Dendritic cell treated with granulocyte-macrophage colony-stimulating factor and Interleukin-4, amounts not matched to agents 40 ng/mL and 50 ng/mL, for 4 days (primary cell): ENCODE measurements at regions not wholly inside any gene's neighbourhood (a gene's known extent, or its start where the extent isn't known, plus 50 kb on each side); places are given as distances from the start of the nearest gene placed in this dataset.
"Not testable (repeated sequence)": the region's sequence is repeated elsewhere in the genome, so short reads cannot be mapped to it uniquely, and the experiment has no call there.

ENCODE experiments used
- H3K27ac Mint-ChIP-seq: one replicate; pipeline ENCODE4 v1.8.0; 2022; ENCODE audit warnings: mild to moderate bottlenecking, mixed read lengths
- H3K27me3 Mint-ChIP-seq: one replicate; pipeline ENCODE4 v1.8.0; 2022; ENCODE audit warnings: mild to moderate bottlenecking, mixed read lengths
- H3K36me3 Mint-ChIP-seq: one replicate; pipeline ENCODE4 v1.8.0; 2022; ENCODE audit warnings: low read depth, mixed read lengths
- H3K4me1 Mint-ChIP-seq: one replicate; pipeline ENCODE4 v1.8.0; 2022; ENCODE audit warnings: low read depth, mixed read lengths
- H3K4me3 Mint-ChIP-seq: one replicate; pipeline ENCODE4 v1.8.0; 2022; ENCODE audit warnings: mild to moderate bottlenecking, moderate library complexity, mixed read lengths
- H3K9me3 Mint-ChIP-seq: one replicate; pipeline ENCODE4 v1.8.0; 2022; ENCODE audit warnings: mixed read lengths
- intact Hi-C: fragments of 100-400 bp; cut with micrococcal nuclease; formaldehyde crosslinking; loops from one replicate; pipeline ENCODE4 v1.15.0; 2022

DNA sequence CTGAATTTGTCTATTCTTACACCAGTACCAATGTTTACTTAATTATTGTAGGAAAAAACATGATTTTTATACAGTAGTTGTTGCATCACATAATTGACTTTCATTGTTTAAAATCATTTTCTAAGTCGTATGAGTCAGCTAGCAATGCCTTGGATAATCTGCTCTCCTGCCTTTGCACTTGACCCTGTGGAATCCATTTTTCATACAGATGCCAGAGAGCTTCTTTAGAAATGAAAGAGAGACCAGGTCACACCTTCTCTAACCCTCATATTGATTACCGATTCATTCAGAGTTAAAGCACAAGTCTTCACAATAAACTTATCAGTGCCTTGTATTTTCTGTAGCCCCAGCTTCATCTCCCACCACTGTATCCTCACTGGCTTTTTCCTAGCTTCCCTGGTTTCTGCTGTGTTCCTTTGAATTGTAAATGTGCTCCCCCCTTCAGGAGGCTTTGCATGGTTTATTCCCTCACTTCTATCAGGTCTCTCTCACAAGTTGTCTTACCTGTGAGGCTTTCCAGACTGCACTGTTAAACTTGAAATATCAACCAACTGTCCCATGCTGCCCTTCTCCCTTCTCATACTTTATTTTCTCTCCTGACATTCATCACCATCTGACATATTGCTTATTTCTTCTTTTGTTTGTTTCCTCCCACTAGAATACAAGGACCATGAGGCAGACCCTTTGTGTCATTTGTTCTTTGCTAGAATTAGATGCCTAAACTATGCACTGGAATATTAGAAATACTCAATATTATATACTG is 662.0 kb upstream of the GBE1 start:
- no peak overlapping the region for H3K4me3 Mint-ChIP-seq
- no peaks in the 10 kb centered on the region for H3K9me3 Mint-ChIP-seq
- no peaks in the 10 kb centered on the region for H3K4me1 Mint-ChIP-seq
- H3K36me3 Mint-ChIP-seq = no peaks in the 10 kb centered on the region
- H3K27me3 Mint-ChIP-seq = no peaks in the 10 kb centered on the region
- no peak overlapping the region for H3K27ac Mint-ChIP-seq
- intact Hi-C loops = no loop called here

DNA sequence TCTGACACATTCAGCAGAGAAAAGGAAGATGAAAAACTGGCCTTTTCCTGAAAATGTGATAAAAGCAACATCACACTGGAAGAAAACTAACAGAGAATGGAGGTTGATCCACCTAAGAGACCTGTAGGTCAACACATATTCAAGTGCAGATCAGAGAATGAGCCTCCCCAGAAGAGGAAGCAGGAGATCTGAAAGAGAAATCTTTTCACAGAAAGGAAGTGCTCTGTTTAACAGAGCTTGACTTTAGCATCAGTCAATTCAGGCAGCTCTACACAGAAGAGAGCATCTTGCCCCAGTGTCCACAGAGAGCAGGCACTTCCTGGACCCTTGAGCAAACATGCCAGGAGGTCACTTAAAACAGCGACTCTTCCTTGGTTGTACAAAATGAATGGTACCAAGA is 655.4 kb upstream of the GBE1 start:
- H3K36me3 Mint-ChIP-seq = no peaks in the 10 kb centered on the region
- no peaks in the 10 kb centered on the region for H3K9me3 Mint-ChIP-seq
- H3K4me1 Mint-ChIP-seq = no peaks in the 10 kb centered on the region
- no peak overlapping the region for H3K27ac Mint-ChIP-seq
- no peaks in the 10 kb centered on the region for H3K27me3 Mint-ChIP-seq
- H3K4me3 Mint-ChIP-seq = no peak overlapping the region
- intact Hi-C loops = no loop called here

DNA sequence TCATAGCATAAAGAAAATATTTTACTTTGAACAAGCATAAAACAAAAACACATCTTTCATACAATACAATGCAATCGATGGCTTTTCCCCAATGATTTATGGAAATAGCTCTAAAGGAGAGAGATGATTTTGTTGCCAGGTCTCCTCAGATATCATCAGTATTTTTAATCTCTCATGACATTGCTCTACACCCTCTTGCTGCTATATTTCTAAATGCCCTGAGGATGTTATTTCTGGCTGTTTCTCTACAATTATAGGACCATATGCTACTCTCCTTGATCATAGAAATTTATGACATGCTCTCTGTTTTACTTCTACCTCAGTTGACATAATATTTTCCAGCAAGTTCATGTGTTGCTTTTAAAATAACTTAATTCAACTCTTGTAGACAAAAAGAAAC is 654.9 kb upstream of the GBE1 start:
- Mint-ChIP-seq H3K27me3 (no peaks in the 10 kb centered on the region), H3K9me3 (no peaks in the 10 kb centered on the region), H3K27ac (no peak overlapping the region), H3K4me3 (no peak overlapping the region), H3K4me1 (no peaks in the 10 kb centered on the region), H3K36me3 (no peaks in the 10 kb centered on the region)
- intact Hi-C loops = no loop called here

DNA sequence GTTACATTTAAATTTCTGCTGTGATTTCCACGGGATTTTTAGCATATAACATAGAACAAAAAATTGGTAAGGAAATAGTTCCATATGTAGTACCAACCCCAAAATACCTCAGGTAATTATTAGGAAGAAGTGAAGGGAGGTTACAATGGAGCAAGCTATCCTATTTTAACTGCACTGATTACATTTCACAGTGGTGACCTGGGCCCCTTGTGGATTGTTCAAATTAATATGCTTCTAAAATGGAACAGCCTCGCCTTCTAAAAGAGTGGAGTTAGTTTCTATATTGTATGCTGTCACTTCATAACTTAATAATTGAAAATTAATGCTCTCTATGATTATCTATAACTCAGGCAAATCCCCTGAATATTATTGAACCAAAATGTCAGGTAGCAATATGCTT is 651.7 kb upstream of the GBE1 start:
- Mint-ChIP-seq H3K4me1 (no peaks in the 10 kb centered on the region), H3K27ac (no peak overlapping the region), H3K27me3 (no peaks in the 10 kb centered on the region), H3K36me3 (no peaks in the 10 kb centered on the region), H3K9me3 (no peaks in the 10 kb centered on the region), H3K4me3 (no peak overlapping the region)
- intact Hi-C loops = no loop called here

DNA sequence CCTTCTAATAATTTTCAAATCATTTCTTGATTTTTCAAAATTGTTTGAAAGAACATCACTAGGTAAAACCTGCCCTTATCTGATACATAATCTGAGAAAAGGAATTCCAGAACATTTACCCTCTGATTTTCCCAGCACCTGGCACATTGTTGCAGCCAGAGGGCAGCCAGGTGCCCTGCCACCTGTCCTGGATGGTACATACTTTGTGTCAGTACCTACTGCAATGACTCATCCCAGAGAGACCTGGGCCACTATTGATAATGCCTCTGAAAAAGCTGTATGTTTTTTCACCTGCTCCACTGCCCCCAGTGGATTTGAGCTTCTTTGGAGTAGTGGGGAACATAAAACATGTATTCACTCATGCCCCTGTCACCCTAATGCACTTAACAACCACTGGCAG is 648.9 kb upstream of the GBE1 start:
- no peaks in the 10 kb centered on the region for H3K27me3 Mint-ChIP-seq
- no peaks in the 10 kb centered on the region for H3K4me1 Mint-ChIP-seq
- intact Hi-C loops = no loop called here
- H3K4me3 Mint-ChIP-seq = no peak overlapping the region
- H3K36me3 Mint-ChIP-seq = no peaks in the 10 kb centered on the region
- peaks cover 9% of the 10 kb centered on the region for H3K9me3 Mint-ChIP-seq
- H3K27ac Mint-ChIP-seq = no peak overlapping the region

DNA sequence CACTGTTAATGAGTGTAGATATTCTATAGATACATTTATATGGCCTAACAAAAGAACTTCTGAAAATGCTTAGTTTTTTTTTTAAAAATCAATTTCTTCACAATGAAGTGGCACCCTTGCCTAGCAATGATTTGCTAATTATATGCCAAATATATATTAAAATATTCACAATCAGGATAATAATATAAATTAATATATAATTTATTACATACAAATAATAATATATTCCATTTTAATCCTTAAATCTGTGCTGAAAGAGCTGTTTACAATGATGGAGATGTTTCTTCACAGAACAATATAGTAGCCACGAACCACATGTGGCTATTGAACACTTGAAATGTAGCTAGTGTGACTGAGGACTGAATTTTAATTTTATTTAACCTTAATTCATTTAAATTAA is 648.4 kb upstream of the GBE1 start:
- H3K4me3 Mint-ChIP-seq = no peak overlapping the region
- no peaks in the 10 kb centered on the region for H3K36me3 Mint-ChIP-seq
- no peaks in the 10 kb centered on the region for H3K4me1 Mint-ChIP-seq
- peaks cover 9% of the 10 kb centered on the region for H3K9me3 Mint-ChIP-seq
- no peak overlapping the region for H3K27ac Mint-ChIP-seq
- H3K27me3 Mint-ChIP-seq = no peaks in the 10 kb centered on the region
- intact Hi-C loops = no loop called here

DNA sequence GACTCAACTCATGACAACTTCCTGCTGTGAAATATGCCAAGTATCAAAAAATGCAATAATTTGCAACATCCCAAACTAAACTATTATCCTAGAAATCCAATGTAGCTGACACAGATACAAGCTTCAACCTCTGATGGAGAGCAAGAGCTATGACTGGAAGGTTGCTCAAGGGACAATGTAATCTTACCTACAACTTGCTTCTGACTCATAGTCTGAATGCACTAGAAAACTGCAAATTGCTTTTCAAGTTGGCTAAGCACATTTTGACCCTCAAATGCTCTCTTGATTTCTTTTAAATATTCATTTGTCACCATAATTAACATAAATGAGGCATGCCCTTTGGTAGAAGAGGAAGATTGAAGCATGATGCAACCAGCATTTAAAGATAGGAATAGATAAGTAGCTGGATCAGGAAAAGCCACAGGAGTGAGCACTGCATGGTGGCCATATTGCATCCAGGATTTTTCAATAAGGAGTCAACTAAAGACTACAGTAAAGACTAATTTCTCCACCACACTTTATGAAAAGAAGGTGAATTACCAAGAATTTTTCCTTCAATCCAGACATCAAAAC is 630.8 kb upstream of the GBE1 start:
- Mint-ChIP-seq H3K4me1 (no peaks in the 10 kb centered on the region), H3K36me3 (no peaks in the 10 kb centered on the region), H3K9me3 (no peaks in the 10 kb centered on the region), H3K4me3 (no peak overlapping the region), H3K27me3 (no peaks in the 10 kb centered on the region), H3K27ac (no peak overlapping the region)
- intact Hi-C loops = no loop called here

DNA sequence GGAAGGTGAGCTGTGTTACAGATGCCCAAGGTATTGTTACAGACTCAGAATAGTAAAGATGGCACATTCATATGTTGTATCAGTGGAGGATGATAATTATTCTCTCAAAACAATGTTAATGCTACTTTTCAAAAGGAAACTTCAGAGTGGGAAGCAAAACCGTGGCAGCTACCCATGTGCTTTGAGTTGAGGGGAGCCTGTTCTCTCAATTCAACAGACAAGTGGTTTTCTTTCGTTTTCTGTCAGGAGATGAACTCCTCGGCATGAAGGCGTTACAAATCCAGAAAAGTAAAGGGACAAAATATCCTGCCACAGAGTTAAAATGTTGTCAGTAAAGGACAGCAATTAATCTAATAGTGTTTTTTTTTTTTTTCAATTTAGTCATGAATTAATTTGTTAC is 629.4 kb upstream of the GBE1 start:
- no peaks in the 10 kb centered on the region for H3K9me3 Mint-ChIP-seq
- intact Hi-C loops = no loop called here
- no peaks in the 10 kb centered on the region for H3K36me3 Mint-ChIP-seq
- H3K4me1 Mint-ChIP-seq = no peaks in the 10 kb centered on the region
- no peak overlapping the region for H3K27ac Mint-ChIP-seq
- no peak overlapping the region for H3K4me3 Mint-ChIP-seq
- H3K27me3 Mint-ChIP-seq = no peaks in the 10 kb centered on the region

DNA sequence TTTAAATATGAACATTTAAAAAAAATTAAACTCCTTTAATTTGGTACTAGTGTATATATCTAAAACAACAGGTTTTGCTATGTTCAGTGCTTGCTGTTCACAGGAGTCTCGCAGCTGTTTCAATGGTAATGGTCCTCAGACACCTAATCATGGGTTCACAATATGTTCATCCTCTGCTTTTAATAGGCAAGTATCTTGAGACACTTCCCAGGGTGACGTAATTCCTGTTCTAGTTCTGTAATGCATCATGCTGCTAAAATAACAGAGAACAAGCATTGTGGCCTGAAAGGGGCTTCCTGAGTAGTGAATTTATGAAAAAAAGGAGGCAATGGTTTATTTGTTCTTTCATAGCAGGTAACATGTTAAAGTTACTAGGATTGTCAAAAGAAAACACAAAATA is 625.2 kb upstream of the GBE1 start:
- Mint-ChIP-seq H3K27me3 (no peaks in the 10 kb centered on the region), H3K36me3 (no peaks in the 10 kb centered on the region), H3K4me3 (no peak overlapping the region), H3K9me3 (no peaks in the 10 kb centered on the region), H3K27ac (no peak overlapping the region), H3K4me1 (no peaks in the 10 kb centered on the region)
- intact Hi-C loops = no loop called here

DNA sequence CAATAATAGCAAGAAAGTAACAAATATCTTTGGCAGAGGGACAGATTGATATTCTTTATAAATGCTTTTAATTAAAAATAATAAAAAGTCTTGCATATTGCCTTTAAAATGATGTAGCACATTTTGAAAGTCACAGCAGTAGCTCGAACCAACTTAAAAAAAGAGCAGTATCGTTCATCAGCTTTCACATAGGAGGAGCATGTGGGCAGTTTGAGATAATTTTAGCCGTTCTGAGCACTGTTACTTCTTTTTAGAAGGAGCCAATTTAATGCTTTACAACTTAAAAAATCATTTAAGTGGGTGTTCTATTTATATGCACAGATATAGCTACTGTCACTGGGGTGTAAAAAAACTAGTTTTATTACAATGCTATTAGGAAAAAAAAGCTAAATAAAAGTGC is 622.7 kb upstream of the GBE1 start:
- Mint-ChIP-seq H3K27me3 (no peaks in the 10 kb centered on the region), H3K4me1 (no peaks in the 10 kb centered on the region), H3K4me3 (no peak overlapping the region), H3K27ac (no peak overlapping the region), H3K9me3 (no peaks in the 10 kb centered on the region), H3K36me3 (no peaks in the 10 kb centered on the region)
- intact Hi-C loops = no loop called here

DNA sequence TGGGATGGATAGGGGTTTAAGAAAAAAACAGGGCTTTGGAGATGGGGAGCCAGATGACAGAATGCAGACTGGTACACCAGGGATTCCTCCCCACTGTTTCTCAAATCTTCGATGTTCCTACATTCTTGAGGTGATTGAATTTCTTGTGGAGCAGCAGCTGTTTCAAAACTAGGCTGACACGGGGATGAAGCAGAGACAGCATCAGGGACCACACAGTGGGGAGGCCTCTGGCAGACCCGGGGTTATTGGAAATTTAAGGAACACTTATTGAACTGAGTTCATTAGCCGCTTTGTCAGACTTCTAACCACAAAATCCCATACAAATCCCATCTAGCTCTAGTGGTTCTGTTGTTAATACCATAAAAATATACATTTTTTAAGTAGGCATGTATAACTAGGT is 621.4 kb upstream of the GBE1 start:
- intact Hi-C loops = no loop called here
- no peaks in the 10 kb centered on the region for H3K4me1 Mint-ChIP-seq
- no peaks in the 10 kb centered on the region for H3K36me3 Mint-ChIP-seq
- no peak overlapping the region for H3K4me3 Mint-ChIP-seq
- peaks cover 8% of the 10 kb centered on the region for H3K9me3 Mint-ChIP-seq
- H3K27me3 Mint-ChIP-seq = no peaks in the 10 kb centered on the region
- H3K27ac Mint-ChIP-seq = no peak overlapping the region

DNA sequence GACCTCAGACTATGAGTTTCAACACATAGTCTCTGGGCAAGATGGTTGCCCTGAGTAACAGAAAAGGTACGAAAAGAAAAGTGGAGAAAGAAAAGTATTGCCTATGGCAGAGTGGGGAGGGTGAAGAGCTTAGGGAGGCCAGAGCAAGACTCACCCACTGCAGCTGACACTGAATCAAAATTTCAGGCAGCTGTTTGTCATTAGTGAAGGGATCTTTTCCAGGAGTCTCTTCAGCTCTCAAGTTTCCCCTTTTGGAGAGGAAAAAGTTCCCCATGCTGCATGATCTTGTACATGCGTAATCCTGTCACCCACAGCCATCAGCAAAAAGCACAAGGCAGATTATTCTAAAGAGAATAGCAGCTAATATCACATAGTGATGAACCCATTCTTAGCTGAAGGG is 616.9 kb upstream of the GBE1 start:
- H3K36me3 Mint-ChIP-seq = no peaks in the 10 kb centered on the region
- H3K9me3 Mint-ChIP-seq = peaks cover 52% of the 10 kb centered on the region
- H3K4me3 Mint-ChIP-seq = no peak overlapping the region
- no peak overlapping the region for H3K27ac Mint-ChIP-seq
- no peaks in the 10 kb centered on the region for H3K4me1 Mint-ChIP-seq
- H3K27me3 Mint-ChIP-seq = no peaks in the 10 kb centered on the region
- intact Hi-C loops = no loop called here

DNA sequence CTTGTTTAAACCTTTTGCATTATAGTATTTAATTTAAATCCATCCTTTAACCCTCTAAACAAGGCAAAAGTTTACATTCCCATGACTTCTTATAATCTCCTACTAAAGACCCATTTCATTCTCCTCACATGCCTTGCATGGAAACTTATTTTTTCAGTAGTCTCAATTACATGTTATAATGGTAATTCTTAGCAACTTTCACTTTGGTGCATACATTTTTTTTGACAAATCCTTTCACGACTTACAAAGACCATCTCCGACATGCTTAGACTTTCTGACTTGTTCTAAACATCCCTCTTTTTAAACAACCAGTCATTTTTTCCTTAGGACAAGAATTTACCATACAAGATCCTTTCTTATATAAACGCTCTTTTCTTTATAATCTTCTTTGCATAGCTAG is 615.4 kb upstream of the GBE1 start:
- intact Hi-C loops = no loop called here
- Mint-ChIP-seq H3K27ac (no peak overlapping the region), H3K27me3 (no peaks in the 10 kb centered on the region), H3K9me3 (peaks cover 59% of the 10 kb centered on the region), H3K36me3 (no peaks in the 10 kb centered on the region), H3K4me1 (no peaks in the 10 kb centered on the region), H3K4me3 (no peak overlapping the region)

DNA sequence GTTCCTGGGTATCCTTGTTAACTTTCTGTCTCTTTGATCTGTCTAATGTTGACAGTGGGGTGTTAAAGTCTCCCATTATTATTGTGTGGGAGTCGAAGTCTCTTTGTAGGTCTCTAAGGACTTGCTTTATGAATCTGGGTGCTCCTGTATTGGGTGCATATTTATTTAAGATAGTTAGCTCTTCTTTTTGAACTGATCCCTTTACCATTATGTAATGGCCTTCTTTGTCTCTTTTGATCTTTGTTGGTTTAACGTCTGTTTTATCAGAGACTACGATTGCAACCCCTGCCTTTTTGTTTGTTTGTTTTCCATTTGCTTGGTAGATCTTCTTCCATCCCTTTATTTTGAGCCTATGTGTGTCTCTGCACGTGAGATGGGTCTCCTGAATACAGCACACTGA is 612.4 kb upstream of the GBE1 start:
- H3K4me1 Mint-ChIP-seq, H3K27me3 Mint-ChIP-seq, H3K36me3 Mint-ChIP-seq, intact Hi-C loops, H3K4me3 Mint-ChIP-seq, H3K27ac Mint-ChIP-seq: not testable (repeated sequence)
- peaks cover 59% of the 10 kb centered on the region for H3K9me3 Mint-ChIP-seq

DNA sequence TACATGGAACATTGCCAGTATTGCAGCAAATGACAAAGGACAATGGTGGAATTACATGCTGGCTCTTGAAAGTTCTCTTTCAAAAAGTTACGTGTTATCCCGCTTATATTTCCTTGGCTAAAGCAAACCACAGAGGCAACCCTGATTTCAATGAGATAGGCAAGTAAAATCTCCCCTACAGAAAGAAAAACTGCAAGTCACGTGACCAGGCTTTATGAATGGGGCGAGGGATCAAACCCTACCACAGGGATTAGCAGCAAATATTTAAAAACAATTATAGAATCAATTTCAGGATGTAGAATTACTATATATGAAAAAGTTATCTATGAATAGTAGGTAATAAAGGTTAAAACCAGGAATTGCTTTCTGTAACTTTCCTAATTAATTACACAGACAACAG is 603.4 kb upstream of the GBE1 start:
- intact Hi-C loops = no loop called here
- Mint-ChIP-seq H3K36me3 (no peaks in the 10 kb centered on the region), H3K27ac (no peak overlapping the region), H3K27me3 (no peaks in the 10 kb centered on the region), H3K4me1 (no peaks in the 10 kb centered on the region), H3K9me3 (peaks cover 9% of the 10 kb centered on the region), H3K4me3 (no peak overlapping the region)
